ENCODE measurements at regions not wholly inside any gene's neighbourhood (a gene's known extent, or its start where the extent isn't known, plus 50 kb on each side); places are given as distances from the start of the nearest gene placed in this dataset.

DNA sequence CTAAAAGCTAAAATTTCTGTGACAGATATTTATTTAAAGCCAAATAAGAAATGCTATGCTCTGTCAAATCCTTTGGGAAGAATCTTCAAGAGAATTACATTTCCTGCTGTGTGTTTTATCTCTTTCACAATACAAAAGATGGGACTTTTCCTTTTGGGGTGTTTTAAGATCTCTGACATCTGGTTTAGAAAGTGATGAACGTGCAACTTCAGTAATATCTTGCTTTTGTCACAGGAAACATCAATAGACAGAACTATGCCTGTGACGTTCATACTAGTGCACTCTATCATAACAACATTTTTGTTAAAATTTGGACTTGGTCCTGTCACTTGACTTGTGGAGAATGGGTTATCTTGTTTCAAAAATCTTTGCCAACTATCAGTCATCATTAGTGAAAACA is 195.7 kb upstream of the KCNMB2 start (continued):
- TF ChIP-seq CBX2 (IDR thresholded peaks at IDR 0.05; ENCODE audit: low read depth, low read length) = no peak
- TF ChIP-seq CBX2 (CRISPR knock-in tag; IDR thresholded peaks at IDR 0.05; ENCODE audit: low read depth) = no peak
- TF ChIP-seq MEIS2 (CRISPR knock-in tag; IDR thresholded peaks at IDR 0.05) = no peak

DNA sequence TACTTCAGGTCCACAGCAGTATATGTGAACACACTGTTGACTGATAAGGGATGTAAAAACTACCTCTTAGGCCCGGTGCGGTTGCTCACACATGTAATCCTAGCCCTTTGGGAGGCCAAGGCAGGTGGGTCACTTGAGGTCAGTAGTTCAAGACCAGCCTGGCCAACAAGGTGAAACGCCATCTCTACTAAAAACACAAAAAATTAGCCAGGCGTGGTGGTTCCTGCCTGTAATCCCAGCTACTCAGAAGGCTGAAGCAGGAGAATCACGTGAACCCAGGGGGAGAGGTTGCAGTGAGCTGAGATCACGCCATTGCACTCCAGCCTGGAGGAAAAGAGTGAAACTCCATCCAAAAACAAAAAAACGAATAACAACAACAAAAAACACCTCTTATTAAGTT is 194.6 kb upstream of the KCNMB2 start:
- Histone ChIP-seq H3K4me1 (ENCODE audit: insufficient read depth, low read length) (no peaks in the 10 kb centered on the region), H3K27ac (ENCODE audit: extremely low read length, insufficient read depth, low read length) (no peak overlapping the region), H2AFZ (ENCODE audit: low read length) (no peak overlapping the region), H3K4me2 (ENCODE audit: low read depth, low read length) (no peak overlapping the region), H3K9ac (ENCODE audit: insufficient read depth, low read depth, low read length) (no peak overlapping the region), H3K36me3 (replicated peaks in 1 of 2; ENCODE audit: control insufficient read depth in 1 of 2, insufficient read depth in 2 of 2, low read length in 2 of 2) (no peaks in the 10 kb centered on the region), H3K79me2 (ENCODE audit: insufficient read depth, low read length) (no peaks in the 10 kb centered on the region), H4K20me1 (ENCODE audit: insufficient read depth, low read length) (no peaks in the 10 kb centered on the region), H3K27me3 (ENCODE audit: control insufficient read depth in 1 of 2, insufficient read depth in 2 of 2, low read length in 2 of 2) (no peaks in the 10 kb centered on the region), H3K9me3 (ENCODE audit: low read length) (no peaks in the 10 kb centered on the region), H3K4me3 (replicated peaks in 1 of 3; ENCODE audit: insufficient read depth in 1 of 3, low read depth in 2 of 3, low read length in 3 of 3) (no peak overlapping the region)
- TF ChIP-seq ARHGAP35 (CRISPR knock-in tag; IDR thresholded peaks at IDR 0.05; ENCODE audit: borderline replicate concordance) (no peak), MXD4 (CRISPR knock-in tag; IDR thresholded peaks at IDR 0.05) (no peak), ZNF605 (CRISPR knock-in tag; IDR thresholded peaks at IDR 0.05) (no peak), ZFP41 (CRISPR knock-in tag; IDR thresholded peaks at IDR 0.05; ENCODE audit: borderline replicate concordance) (no peak), SNRNP70 (IDR thresholded peaks at IDR 0.05; ENCODE audit: low read depth, low read length) (no peak), EZH2 (conservative IDR thresholded peaks at IDR 0.05; ENCODE audit: low read depth, low read length) (no peak), HOXD1 (CRISPR knock-in tag; IDR thresholded peaks at IDR 0.05) (no peak), MTA3 (CRISPR knock-in tag; IDR thresholded peaks at IDR 0.05) (no peak), MEF2D (CRISPR knock-in tag; IDR thresholded peaks at IDR 0.05) (no peak), ZNF589 (CRISPR knock-in tag; conservative IDR thresholded peaks at IDR 0.05) (no peak), ATF7 (IDR thresholded peaks at IDR 0.05) (no peak), ATF7 (CRISPR knock-in tag; IDR thresholded peaks at IDR 0.05) (no peak), NR3C1 (CRISPR knock-in tag; IDR thresholded peaks at IDR 0.05) (no peak), ZNF543 (CRISPR knock-in tag; IDR thresholded peaks at IDR 0.05) (no peak), ZMYM2 (CRISPR knock-in tag; IDR thresholded peaks at IDR 0.05) (no peak)
- TF ChIP-seq, protein P1, sequence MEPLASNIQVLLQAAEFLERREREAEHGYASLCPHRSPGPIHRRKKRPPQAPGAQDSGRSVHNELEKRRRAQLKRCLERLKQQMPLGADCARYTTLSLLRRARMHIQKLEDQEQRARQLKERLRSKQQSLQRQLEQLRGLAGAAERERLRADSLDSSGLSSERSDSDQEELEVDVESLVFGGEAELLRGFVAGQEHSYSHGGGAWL (CRISPR knock-in tag; IDR thresholded peaks at IDR 0.05) = no peak
- TF ChIP-seq, protein P2, sequence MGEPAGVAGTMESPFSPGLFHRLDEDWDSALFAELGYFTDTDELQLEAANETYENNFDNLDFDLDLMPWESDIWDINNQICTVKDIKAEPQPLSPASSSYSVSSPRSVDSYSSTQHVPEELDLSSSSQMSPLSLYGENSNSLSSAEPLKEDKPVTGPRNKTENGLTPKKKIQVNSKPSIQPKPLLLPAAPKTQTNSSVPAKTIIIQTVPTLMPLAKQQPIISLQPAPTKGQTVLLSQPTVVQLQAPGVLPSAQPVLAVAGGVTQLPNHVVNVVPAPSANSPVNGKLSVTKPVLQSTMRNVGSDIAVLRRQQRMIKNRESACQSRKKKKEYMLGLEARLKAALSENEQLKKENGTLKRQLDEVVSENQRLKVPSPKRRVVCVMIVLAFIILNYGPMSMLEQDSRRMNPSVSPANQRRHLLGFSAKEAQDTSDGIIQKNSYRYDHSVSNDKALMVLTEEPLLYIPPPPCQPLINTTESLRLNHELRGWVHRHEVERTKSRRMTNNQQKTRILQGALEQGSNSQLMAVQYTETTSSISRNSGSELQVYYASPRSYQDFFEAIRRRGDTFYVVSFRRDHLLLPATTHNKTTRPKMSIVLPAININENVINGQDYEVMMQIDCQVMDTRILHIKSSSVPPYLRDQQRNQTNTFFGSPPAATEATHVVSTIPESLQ (CRISPR knock-in tag; conservative IDR thresholded peaks at IDR 0.05) = no peak
- CTCF ChIA-PET (ENCODE audit: low intra/inter-chr PET ratio, low total read pairs) = no interaction called here
- DNase-seq (ENCODE audit: low spot score) = no peak
- BruUV-seq (replicated peaks) = no TSS peak
- FAIRE-seq = no peak
- POLR2A ChIA-PET = no interaction called here
- in situ Hi-C loops (cut with HindIII; ENCODE audit: extremely low pct_ligation_motif_present, low pct_unique_long_range_greater_than_20kb) = no loop called here
- no peak for ATAC-seq
- intact Hi-C loops (cut with micrococcal nuclease; ENCODE audit: unreplicated experiment) = no loop called here
- WGBS (ENCODE audit: low lambda C conversion rate) = 2% methylated on average over 7 of the region's 7 CpGs
